LNCaP clone FGC (cell line): ENCODE measurements at regions not wholly inside any gene's neighbourhood (a gene's known extent, or its start where the extent isn't known, plus 50 kb on each side); places are given as distances from the start of the nearest gene placed in this dataset.

Source experiments
- DNase-seq: peaks from one replicate; pipeline ENCODE4 v3.0.0-alpha.2; 2011; ENCODE audit warnings: low read depth
- H3K4me3 ChIP-seq: 2 replicates; pipeline ENCODE4 v1.5.1; 2011; ENCODE audit warnings: mild to moderate bottlenecking, low read depth, low read length, control low read depth
- TF ChIP-seq, protein P1 (sequence below): IDR thresholded peaks from 2 replicates; pipeline ENCODE4 v1.5.1; 2012; ENCODE audit warnings: mild to moderate bottlenecking; ENCODE audit not compliant: control insufficient read depth, insufficient read depth; ENCODE audit errors: extremely low read depth

DNA sequence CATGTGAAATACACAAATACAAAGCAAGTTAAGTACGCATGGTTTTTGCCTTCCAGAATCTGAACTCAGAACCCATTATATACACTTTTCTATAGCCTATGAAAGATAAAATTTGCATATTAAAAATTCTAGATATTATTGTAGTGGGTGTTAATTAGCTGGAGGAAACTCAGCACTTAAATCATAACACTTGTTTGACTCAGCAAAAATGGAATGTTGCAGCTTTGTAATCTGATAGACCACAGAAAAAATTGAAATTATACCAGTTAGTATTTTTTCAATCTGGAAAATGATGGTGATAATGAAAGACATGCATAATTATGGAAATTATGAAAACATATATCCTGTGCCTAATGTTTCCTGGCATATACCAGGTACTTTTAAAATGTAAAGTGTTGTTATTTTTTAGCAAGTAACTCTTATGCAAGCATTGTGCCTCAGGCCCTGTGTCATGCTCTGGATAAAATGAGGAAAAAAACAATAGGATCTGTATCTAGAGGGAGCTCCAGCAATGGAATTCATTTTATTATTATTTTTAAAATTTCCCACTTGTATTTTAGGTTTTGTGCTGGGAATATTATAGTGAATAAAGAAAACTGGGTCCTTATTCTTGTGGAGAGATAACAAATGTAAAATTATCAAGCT, 490.4 kb upstream of the SEMA3A start:
- DNase-seq: no peak
- TF ChIP-seq, protein P1, sequence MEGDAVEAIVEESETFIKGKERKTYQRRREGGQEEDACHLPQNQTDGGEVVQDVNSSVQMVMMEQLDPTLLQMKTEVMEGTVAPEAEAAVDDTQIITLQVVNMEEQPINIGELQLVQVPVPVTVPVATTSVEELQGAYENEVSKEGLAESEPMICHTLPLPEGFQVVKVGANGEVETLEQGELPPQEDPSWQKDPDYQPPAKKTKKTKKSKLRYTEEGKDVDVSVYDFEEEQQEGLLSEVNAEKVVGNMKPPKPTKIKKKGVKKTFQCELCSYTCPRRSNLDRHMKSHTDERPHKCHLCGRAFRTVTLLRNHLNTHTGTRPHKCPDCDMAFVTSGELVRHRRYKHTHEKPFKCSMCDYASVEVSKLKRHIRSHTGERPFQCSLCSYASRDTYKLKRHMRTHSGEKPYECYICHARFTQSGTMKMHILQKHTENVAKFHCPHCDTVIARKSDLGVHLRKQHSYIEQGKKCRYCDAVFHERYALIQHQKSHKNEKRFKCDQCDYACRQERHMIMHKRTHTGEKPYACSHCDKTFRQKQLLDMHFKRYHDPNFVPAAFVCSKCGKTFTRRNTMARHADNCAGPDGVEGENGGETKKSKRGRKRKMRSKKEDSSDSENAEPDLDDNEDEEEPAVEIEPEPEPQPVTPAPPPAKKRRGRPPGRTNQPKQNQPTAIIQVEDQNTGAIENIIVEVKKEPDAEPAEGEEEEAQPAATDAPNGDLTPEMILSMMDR: no peak
- H3K4me3 ChIP-seq: no peak overlapping the region

DNA sequence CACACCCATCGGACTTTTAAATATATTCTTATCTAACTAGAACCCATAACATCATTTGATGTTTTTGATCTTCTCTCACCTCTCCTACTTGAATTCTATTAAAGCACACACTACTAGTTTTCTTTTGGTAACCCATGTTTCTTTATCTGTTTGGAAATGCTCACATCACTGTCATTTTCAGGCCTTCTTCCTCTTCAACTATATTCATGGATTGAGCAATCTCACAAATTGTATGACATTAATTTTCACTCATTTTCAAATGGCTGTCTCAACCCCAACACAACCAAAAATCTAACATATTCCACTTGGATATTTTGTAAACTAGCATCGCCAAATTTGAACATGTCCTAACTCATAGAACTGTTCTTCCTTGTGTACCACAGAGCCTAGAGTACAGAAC, 488.0 kb upstream of the SEMA3A start:
- H3K4me3 ChIP-seq: no peak overlapping the region
- no peak for DNase-seq
- TF ChIP-seq, protein P1: no peak

DNA sequence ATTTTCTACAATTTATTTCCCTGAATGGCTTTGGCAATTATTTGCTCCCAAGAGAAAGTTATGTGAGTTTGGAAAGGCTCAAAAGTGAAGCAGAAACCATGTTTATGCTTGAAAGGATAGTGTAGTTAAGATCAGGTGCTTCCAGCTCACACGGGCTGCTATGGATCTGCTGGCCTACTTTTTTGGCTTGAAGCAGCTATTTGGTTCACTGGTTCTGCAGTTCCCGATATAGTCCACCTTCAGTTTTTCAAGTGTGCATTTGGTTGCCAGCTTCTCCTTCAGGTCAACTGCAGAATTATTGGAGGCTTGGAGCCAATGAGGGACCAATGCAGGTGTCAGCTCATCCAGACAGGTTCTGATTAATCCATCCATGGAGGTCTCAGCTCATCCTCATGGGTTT, 484.3 kb upstream of the SEMA3A start:
- DNase-seq: no peak
- TF ChIP-seq, protein P1: no peak
- H3K4me3 ChIP-seq: no peak overlapping the region

DNA sequence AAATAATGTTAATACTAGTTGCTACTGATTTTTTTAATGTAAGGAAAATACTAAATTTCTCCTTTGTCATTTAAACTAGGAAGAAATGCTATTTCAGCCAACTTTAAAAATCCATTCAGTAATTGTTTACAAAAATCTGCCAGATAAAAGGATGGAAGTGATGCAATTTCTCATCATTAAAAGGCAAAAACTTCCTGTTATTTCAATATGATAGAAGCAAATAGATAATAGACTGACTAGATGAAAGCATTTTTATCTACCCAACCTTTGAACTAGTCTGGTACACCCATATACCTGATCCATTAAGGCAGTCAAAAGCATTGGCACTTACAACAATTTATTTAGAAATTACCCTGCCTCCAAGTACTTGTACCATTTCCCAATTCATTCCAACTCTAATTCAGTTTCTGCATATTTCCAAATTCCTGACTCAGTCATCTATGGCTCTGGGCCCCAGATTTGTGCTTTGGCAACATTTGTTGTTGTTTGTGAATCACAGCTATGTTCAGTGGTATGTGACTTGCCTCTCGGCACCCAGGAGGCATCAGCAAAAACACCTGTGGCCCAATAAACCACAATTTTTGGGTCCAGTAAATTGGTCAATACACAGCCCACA, 482.6 kb upstream of the SEMA3A start:
- no peak for DNase-seq
- TF ChIP-seq, protein P1: no peak
- no peak overlapping the region for H3K4me3 ChIP-seq

DNA sequence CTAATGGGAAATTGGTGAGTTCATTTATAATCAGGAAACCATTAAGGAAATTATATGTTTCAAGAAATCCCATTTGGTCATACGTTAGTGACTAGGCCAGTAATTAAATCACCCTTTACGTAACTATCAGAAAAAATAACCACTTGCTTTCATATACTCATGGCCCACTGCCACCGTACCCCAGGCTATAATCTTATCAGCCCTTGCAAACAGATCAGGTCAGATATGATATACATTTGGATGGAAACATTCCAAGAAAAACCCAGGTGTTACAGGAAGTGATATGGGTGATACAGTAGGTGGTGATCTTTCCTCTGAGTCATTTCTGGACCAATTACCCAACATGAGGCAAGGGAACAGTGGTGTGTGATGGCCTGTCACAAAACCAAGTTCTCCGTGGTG, 481.0 kb upstream of the SEMA3A start:
- TF ChIP-seq, protein P1: no peak
- H3K4me3 ChIP-seq: no peak overlapping the region
- peak; percentile 6 for DNase-seq

DNA sequence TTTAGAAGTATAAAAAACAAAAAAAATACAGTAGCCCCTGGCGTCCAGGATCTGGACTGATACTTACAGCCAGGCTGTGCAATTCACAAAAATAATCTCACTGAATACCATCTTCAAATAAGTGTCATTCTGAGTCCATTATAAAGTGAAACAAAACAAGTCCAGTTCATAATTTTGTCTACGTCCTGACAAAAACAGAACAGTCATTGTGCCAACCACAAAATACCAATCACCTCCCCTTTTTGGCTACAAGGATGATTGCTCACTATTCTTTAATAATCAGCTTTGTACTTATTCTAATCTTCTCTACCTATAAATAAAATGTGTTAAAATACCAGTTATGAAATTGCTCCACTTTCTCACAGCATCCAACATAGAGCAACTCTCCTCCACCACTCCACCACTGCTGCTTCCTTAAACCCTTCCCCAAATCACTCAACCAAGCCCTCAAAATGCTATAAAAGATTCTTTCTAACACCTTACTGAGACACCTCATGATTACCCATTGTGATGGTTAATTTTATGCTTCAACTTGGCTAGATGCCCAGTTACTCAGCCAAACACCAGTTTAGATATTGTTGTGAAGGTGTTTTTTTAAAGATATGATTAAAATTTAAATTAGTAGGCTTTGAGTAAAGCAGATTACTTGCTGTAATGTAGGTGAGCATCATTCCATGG, 479.8 kb upstream of the SEMA3A start:
- TF ChIP-seq, protein P1: no peak
- no peak for DNase-seq
- H3K4me3 ChIP-seq: no peak overlapping the region
